Thyroid gland (tissue), 4 donors: ENCODE measurements at regions not wholly inside any gene's neighbourhood (a gene's known extent, or its start where the extent isn't known, plus 50 kb on each side); places are given as distances from the start of the nearest gene placed in this dataset.
A peak's percentile ranks its signal among the peaks of the same experiment; 100 is the strongest.

Source experiments
- DNase-seq, 2 donors: peaks; one replicate each; pipeline ENCODE4 v3.0.0-alpha.2; 2019
- H3K27ac ChIP-seq, 3 donors: fragments of 200-600 bp; sonication (generic); 1 replicate in 2 of 3; 2 replicates in 1 of 3; pipeline ENCODE4 v1.5.1; 2016 to 2019; ENCODE audit warnings: mild to moderate bottlenecking in 1 of 3, moderate library complexity in 1 of 3
- H3K27me3 ChIP-seq: fragments of 200-600 bp; sonication (generic); one replicate; pipeline ENCODE4 v1.5.1; 2019
- H3K36me3 ChIP-seq, 2 donors: fragments of 200-600 bp; sonication (generic); one replicate each; pipeline ENCODE4 v1.5.1; 2016 to 2019
- H3K4me1 ChIP-seq, 2 donors: fragments of 200-600 bp; sonication (generic); one replicate each; pipeline ENCODE4 v1.5.1; 2017 to 2019
- H3K4me3 ChIP-seq, 3 donors: fragments of 200-600 bp; sonication (generic); replicated peaks in 1 of 3; 1 replicate in 2 of 3; 2 replicates in 1 of 3; pipeline ENCODE4 v1.5.1; 2016; ENCODE audit warnings: mild to moderate bottlenecking in 1 of 3
- H3K9me3 ChIP-seq: fragments of 200-600 bp; sonication (generic); one replicate; pipeline ENCODE4 v1.5.1; 2017
- CTCF ChIP-seq, 6 experiments: fragments of 200-600 bp in 3 of 6; fragments of 450-650 bp in 3 of 6; sonication (generic) in 3 of 6; IDR thresholded peaks; one replicate each; pipeline ENCODE4 v1.5.1; 2016 to 2019; ENCODE audit warnings: antibody characterized with exemption in 6 of 6, mild to moderate bottlenecking in 2 of 6, inconsistent platforms in 1 of 6, moderate library complexity in 1 of 6
- POLR2A ChIP-seq, 2 donors: fragments of 450-650 bp; IDR thresholded peaks; one replicate each; pipeline ENCODE4 v1.6.1; 2017; ENCODE audit warnings: antibody characterized with exemption in 2 of 2, mild to moderate bottlenecking in 2 of 2, moderate library complexity in 1 of 2
- WGBS, 2 donors: methylation state at CpG; one replicate each; pipeline ENCODE4 v1.1.5; 2017; 5-methylcytosine and 5-hydroxymethylcytosine counted together
- intact Hi-C: fragments of 100-400 bp; cut with DNase I; formaldehyde crosslinking; loops from one replicate; pipeline ENCODE4 v1.15.1; 2023

DNA sequence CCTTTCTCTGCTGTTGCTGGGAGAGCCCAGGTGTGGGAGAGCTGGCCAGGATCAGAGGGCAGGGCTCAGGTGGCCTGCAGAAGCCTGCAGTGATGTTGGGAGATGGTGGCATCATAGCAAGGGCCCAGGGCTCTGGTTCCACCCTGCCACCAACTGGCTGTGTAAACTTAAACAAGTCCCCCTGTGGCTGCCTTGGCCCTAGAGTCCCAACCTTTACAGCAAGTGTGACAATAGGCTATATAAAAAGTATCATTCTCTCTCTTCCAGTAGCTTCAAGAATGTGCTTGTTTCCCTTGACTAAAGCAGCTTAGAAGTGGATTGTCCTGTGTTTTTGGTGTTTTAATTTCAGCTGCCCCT lies 201.8 kb upstream of the E2F8 start:
- DNase-seq, result no peak
- peaks cover 17 to 32% of the 10 kb centered on the region in 2 donors for H3K4me1 ChIP-seq
- H3K36me3 ChIP-seq, result no peaks in the 10 kb centered on the region
- H3K9me3 ChIP-seq, result no peaks in the 10 kb centered on the region
- H3K27ac ChIP-seq, result peak overlapping the region in 2 of 3 donors; percentile 26 to 68
- no peaks in the 10 kb centered on the region for H3K27me3 ChIP-seq
- intact Hi-C loops, result no loop called here
- no peak for TF ChIP-seq CTCF (IDR thresholded peaks at IDR 0.05)
- TF ChIP-seq POLR2A (IDR thresholded peaks at IDR 0.05), result no peak
- no peak overlapping the region for H3K4me3 ChIP-seq

GRCh38 chr11:19441752-19442553 lies 201.2 kb upstream of the E2F8 start:
- intact Hi-C loops, result no loop called here
- Histone ChIP-seq H3K9me3 (no peaks in the 10 kb centered on the region), H3K4me3 (no peak overlapping the region), H3K36me3 (no peaks in the 10 kb centered on the region), H3K27ac (peak overlapping the region in 2 of 3 donors; percentile 26 to 68), H3K4me1 (peaks cover 14 to 30% of the 10 kb centered on the region in 2 donors), H3K27me3 (no peaks in the 10 kb centered on the region)
- WGBS, 2 donors, result 71 to 87% methylated on average over 11 of the region's 11 CpGs
- peak in 1 of 2 donors; percentile 18 for DNase-seq
- no peak for TF ChIP-seq CTCF (IDR thresholded peaks at IDR 0.05)
- TF ChIP-seq POLR2A (IDR thresholded peaks at IDR 0.05), result no peak

DNA sequence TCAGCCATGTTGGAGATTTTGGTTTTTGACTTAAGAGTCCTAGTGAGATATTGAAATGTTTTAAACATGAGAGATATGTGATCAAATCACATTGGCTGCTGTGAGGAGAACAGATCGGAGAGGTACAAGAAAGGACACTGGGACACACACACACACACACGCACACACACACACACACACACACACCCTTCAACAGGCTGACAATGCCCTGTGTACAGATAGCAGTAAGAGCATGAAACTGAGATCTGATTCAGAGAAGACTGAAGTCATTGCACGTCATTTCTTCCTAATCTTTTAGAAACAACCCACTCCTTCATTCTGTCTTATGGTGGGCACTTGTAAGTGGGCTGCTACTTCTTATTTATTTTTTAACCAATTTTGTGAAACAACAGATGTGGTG lies 200.5 kb upstream of the E2F8 start:
- H3K4me1 ChIP-seq, result peaks cover 11 to 27% of the 10 kb centered on the region in 2 donors
- H3K27ac ChIP-seq, result peak overlapping the region in 1 of 3 donors; percentile 68
- H3K9me3 ChIP-seq, result no peaks in the 10 kb centered on the region
- H3K36me3 ChIP-seq, result no peaks in the 10 kb centered on the region
- WGBS, 2 donors, result 90 to 91% methylated on average over 3 of the region's 3 CpGs
- intact Hi-C loops, result no loop called here
- DNase-seq, result no peak
- no peaks in the 10 kb centered on the region for H3K27me3 ChIP-seq
- TF ChIP-seq CTCF (IDR thresholded peaks at IDR 0.05) (no peak), POLR2A (IDR thresholded peaks at IDR 0.05) (no peak)
- no peak overlapping the region for H3K4me3 ChIP-seq

GRCh38 chr11:19437760-19438159 lies 197.0 kb upstream of the E2F8 start:
- H3K4me3 ChIP-seq, result no peak overlapping the region
- H3K9me3 ChIP-seq, result no peaks in the 10 kb centered on the region
- peaks cover 19 to 37% of the 10 kb centered on the region in 2 donors for H3K4me1 ChIP-seq
- H3K36me3 ChIP-seq, result no peaks in the 10 kb centered on the region
- WGBS, 2 donors, result 60 to 88% methylated on average over 1 of the region's 1 CpG
- DNase-seq, result peak; percentile 52 to 72
- TF ChIP-seq CTCF (IDR thresholded peaks at IDR 0.05), result no peak
- TF ChIP-seq POLR2A (IDR thresholded peaks at IDR 0.05), result no peak
- peak overlapping the region in 1 of 3 donors; percentile 2 for H3K27ac ChIP-seq
- H3K27me3 ChIP-seq, result no peaks in the 10 kb centered on the region
- intact Hi-C loops, result no loop called here

- no peak overlapping the region for H3K4me3 ChIP-seq
- intact Hi-C loops, result no loop called here
- DNase-seq, result no peak
- H3K27me3 ChIP-seq, result no peaks in the 10 kb centered on the region
- H3K9me3 ChIP-seq, result no peaks in the 10 kb centered on the region
- peaks cover 27 to 37% of the 10 kb centered on the region in 2 donors for H3K4me1 ChIP-seq
- no peaks in the 10 kb centered on the region for H3K36me3 ChIP-seq
- TF ChIP-seq CTCF (IDR thresholded peaks at IDR 0.05) (no peak), POLR2A (IDR thresholded peaks at IDR 0.05) (no peak)
- peak overlapping the region in 1 of 3 donors; percentile 7 for H3K27ac ChIP-seq
Observed at GRCh38 chr11:19436932-19437331, 196.2 kb upstream of the E2F8 start.
